ENCODE measurements at regions not wholly inside any gene's neighbourhood (a gene's known extent, or its start where the extent isn't known, plus 50 kb on each side); places are given as distances from the start of the nearest gene placed in this dataset.

- Histone ChIP-seq H3K9me3 (no peaks in the 10 kb centered on the region), H3K36me3 (no peaks in the 10 kb centered on the region), H3K27me3 (no peaks in the 10 kb centered on the region), H3K4me1 (peaks cover 5 to 49% (median 6%) of the 10 kb centered on the region in 3 donors), H3K27ac (no peak overlapping the region), H3K4me3 (peak overlapping the region in 1 of 2 donors; percentile 56)
- TF ChIP-seq POLR2AphosphoS5 (IDR thresholded peaks at IDR 0.05) = no peak
- TF ChIP-seq EP300 (IDR thresholded peaks at IDR 0.05) = no peak
- TF ChIP-seq POLR2A (IDR thresholded peaks at IDR 0.05) = no peak
- TF ChIP-seq CTCF (IDR thresholded peaks at IDR 0.05) = no peak
- no peak for ATAC-seq
- 79 to 83% methylated on average over 4 of the region's 4 CpGs for WGBS, 2 donors (ENCODE audit: low coverage in 1 of 2)
These were observed 150.8 kb upstream of the FGGY start for GRCh38 chr1:59146056-59146455.

DNA sequence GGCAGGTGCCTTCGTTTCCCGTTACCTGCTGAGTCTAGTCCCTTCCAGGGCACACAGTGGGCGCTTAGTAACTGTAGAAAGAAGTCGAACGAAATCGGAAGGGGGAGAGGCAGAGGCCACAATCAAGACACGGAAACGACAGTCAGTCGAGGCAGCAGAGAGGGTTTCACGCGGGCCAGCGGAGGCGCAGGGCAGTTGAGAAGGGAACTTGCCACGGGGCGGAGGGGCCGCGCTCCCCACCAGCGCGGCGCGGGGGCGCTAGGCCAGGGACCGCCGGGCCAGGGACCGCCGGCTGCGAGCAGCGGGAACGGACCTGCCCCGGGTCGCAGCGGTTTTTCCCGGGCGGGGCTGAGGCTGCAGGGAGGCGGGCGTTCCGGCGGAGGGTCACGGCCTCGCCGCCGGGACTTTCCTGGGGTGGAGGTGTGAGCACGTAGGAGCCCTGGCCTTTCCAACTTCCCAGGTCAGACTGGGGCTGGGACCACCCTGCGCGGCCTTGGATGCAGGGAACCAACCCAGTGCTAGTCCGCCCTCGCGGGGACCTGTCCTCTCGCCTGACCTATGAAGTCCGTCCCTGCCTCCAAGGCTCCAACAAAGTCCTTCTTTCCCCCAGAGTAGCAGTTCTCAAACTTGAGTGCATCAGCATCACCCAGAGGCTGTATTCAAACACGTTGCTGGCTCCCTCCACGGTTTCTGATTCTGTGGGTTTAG is 150.1 kb upstream of the FGGY start:
- Histone ChIP-seq H3K4me1 (peaks cover 5 to 51% (median 12%) of the 10 kb centered on the region in 3 donors), H3K9me3 (no peaks in the 10 kb centered on the region), H3K36me3 (no peaks in the 10 kb centered on the region), H3K4me3 (peak overlapping the region; percentile 39 to 56), H3K27me3 (no peaks in the 10 kb centered on the region), H3K27ac (peak overlapping the region; percentile 0 to 85 (median 60))
- peak; percentile 23 for ATAC-seq
- 1 to 5% methylated on average over 4 to 22 of the region's 52 CpGs for WGBS, 2 donors (ENCODE audit: low coverage in 1 of 2)
- TF ChIP-seq EP300 (IDR thresholded peaks at IDR 0.05) (no peak), POLR2AphosphoS5 (IDR thresholded peaks at IDR 0.05) (peak; percentile 14), CTCF (IDR thresholded peaks at IDR 0.05) (peak in 2 of 4 experiments; percentile 34 to 48), POLR2A (IDR thresholded peaks at IDR 0.05) (peak in 1 of 2 donors; percentile 20)

- Histone ChIP-seq H3K27me3 (no peaks in the 10 kb centered on the region), H3K27ac (no peak overlapping the region), H3K36me3 (no peaks in the 10 kb centered on the region), H3K4me1 (peaks cover 5 to 40% (median 12%) of the 10 kb centered on the region in 3 donors), H3K4me3 (no peak overlapping the region), H3K9me3 (no peaks in the 10 kb centered on the region)
- no peak for ATAC-seq
- TF ChIP-seq POLR2AphosphoS5 (IDR thresholded peaks at IDR 0.05) (no peak), CTCF (IDR thresholded peaks at IDR 0.05) (no peak), POLR2A (IDR thresholded peaks at IDR 0.05) (no peak), EP300 (IDR thresholded peaks at IDR 0.05) (no peak)
- WGBS, 2 donors (ENCODE audit: low coverage in 1 of 2) = 98 to 100% methylated on average over 5 of the region's 5 CpGs
These were observed 147.5 kb upstream of the FGGY start for GRCh38 chr1:59149435-59149834.

DNA sequence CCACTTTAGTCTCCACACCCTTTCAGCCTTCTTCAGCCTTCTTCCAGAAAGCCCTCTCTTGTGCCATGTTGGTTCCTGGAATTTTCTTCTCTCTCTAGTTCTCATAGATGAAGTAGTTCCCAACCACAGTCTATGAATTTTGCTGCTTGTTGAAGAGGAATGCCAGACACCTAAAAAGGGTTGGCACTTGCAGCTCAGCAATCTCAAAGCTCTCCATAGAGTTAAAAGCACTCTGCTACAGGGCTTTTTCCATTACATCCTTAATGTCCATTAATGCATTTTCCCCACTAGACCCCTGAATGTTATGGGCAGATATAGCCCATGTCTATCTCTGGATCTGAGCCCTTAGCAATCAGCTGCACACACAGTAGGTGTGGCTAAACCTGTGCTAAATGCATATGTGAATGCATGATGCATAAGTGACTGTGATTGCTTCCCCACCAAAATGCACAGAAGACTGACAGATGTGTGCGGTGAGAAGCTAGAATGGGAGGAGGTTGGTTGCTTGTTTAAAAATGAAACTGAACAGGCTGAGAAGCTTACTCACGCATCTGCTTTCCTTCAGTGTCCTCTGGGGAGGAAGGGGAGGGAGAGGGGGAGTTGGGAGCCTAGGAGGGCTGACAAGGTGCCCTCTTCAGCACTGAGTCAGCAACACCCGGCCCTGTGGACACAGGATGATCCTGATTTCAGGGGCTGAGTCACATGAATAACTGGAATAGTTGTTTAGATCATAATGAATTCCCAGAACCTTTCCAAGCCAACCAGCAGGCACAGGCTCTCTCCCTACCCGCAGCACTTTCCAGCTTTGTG is 146.1 kb upstream of the FGGY start:
- H3K27me3 ChIP-seq = no peaks in the 10 kb centered on the region
- WGBS, 2 donors (ENCODE audit: low coverage in 1 of 2) = 0 to 7% methylated on average over 2 to 3 of the region's 4 CpGs

More for the DNA sequence above, 146.1 kb upstream of the FGGY start:
- Histone ChIP-seq H3K9me3 (no peaks in the 10 kb centered on the region), H3K36me3 (no peaks in the 10 kb centered on the region), H3K4me1 (peaks cover 5 to 41% (median 12%) of the 10 kb centered on the region in 3 donors), H3K27ac (peak overlapping the region; percentile 23 to 85 (median 78)), H3K4me3 (peak overlapping the region in 1 of 2 donors; percentile 9)
- no peak for TF ChIP-seq EP300 (IDR thresholded peaks at IDR 0.05)
- peak; percentile 98 for TF ChIP-seq POLR2AphosphoS5 (IDR thresholded peaks at IDR 0.05)
- no peak for TF ChIP-seq CTCF (IDR thresholded peaks at IDR 0.05)
- TF ChIP-seq POLR2A (IDR thresholded peaks at IDR 0.05) = no peak
- peak; percentile 95 for ATAC-seq
